ENCODE measurements at regions not wholly inside any gene's neighbourhood (a gene's known extent, or its start where the extent isn't known, plus 50 kb on each side); places are given as distances from the start of the nearest gene placed in this dataset.

DNA sequence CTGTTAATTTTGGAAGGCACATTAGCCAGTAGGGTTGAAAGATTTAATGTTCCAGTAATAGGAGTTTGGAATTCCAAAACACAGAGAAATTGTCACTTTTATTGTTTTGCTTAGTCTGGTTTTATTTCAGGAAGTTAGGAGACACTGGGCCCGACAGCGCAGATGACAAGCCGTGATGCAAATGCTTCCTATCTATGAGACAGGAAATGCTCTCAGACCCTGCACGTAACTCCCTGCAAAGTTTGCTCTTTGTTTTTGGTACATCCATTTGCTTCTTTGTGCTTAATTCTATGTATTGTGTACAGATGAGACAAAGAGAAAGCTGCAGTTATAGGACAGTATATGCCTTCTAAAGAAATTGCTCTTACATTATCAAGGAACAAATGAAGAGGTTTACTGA lies 201.6 kb upstream of the SGK1 start:
- TF ChIP-seq, protein P1, sequence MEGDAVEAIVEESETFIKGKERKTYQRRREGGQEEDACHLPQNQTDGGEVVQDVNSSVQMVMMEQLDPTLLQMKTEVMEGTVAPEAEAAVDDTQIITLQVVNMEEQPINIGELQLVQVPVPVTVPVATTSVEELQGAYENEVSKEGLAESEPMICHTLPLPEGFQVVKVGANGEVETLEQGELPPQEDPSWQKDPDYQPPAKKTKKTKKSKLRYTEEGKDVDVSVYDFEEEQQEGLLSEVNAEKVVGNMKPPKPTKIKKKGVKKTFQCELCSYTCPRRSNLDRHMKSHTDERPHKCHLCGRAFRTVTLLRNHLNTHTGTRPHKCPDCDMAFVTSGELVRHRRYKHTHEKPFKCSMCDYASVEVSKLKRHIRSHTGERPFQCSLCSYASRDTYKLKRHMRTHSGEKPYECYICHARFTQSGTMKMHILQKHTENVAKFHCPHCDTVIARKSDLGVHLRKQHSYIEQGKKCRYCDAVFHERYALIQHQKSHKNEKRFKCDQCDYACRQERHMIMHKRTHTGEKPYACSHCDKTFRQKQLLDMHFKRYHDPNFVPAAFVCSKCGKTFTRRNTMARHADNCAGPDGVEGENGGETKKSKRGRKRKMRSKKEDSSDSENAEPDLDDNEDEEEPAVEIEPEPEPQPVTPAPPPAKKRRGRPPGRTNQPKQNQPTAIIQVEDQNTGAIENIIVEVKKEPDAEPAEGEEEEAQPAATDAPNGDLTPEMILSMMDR (IDR thresholded peaks at IDR 0.05; ENCODE audit: low read depth, low read length, poor library complexity, severe bottlenecking) = no peak
- TF ChIP-seq EZH2phosphoT487 (IDR thresholded peaks at IDR 0.05; ENCODE audit: borderline replicate concordance, low read length) = no peak

Data from DOHH2 (cell line).